Activated naive CD4-positive, alpha-beta T cell treated with anti-CD3 and anti-CD28 coated beads, Interleukin-2, amount 50 U/mL, for 24 hours (primary cell): ENCODE measurements at regions not wholly inside any gene's neighbourhood (a gene's known extent, or its start where the extent isn't known, plus 50 kb on each side); places are given as distances from the start of the nearest gene placed in this dataset.
"Not testable (repeated sequence)": the region's sequence is repeated elsewhere in the genome, so short reads cannot be mapped to it uniquely, and the experiment has no call there.

Source experiments
- H3K27ac Mint-ChIP-seq: one replicate; pipeline ENCODE4 v1.8.0; 2021; ENCODE audit warnings: mild to moderate bottlenecking, mixed read lengths
- H3K27me3 Mint-ChIP-seq: one replicate; pipeline ENCODE4 v1.8.0; 2021; ENCODE audit warnings: mixed read lengths
- H3K36me3 Mint-ChIP-seq: one replicate; pipeline ENCODE4 v1.8.0; 2021; ENCODE audit warnings: mixed read lengths
- H3K4me1 Mint-ChIP-seq: one replicate; pipeline ENCODE4 v1.8.0; 2021; ENCODE audit warnings: mixed read lengths
- H3K4me3 Mint-ChIP-seq: one replicate; pipeline ENCODE4 v1.8.0; 2021; ENCODE audit warnings: mild to moderate bottlenecking, mixed read lengths
- H3K9me3 Mint-ChIP-seq: one replicate; pipeline ENCODE4 v1.8.0; 2021; ENCODE audit warnings: mixed read lengths

GRCh38 chr4:123640824-123641223, 244.2 kb downstream of the SPRY1 start:
- Mint-ChIP-seq H3K27me3 (peaks cover 1% of the 10 kb centered on the region), H3K27ac (no peak overlapping the region), H3K4me3 (no peak overlapping the region), H3K36me3 (no peaks in the 10 kb centered on the region), H3K9me3 (peaks cover 6% of the 10 kb centered on the region), H3K4me1 (peaks cover 6% of the 10 kb centered on the region)

DNA sequence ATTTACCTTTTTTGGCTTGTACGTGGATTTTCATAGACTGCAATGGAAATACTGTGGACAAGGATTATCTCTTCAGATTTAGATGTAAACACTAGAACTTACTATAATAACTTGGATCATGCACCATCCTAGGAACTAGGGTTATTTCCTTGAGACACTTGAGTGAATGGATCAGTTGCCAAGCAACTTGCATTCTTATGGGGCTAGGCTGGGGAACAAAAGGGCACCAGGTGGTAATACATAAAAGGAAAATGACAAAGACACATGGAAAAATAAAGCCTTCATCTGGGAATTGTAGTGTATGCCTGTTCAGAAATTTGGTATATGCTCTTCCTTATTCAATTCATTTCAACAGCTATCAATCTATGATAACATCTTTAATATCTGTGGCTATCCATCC, 247.1 kb downstream of the SPRY1 start:
- Mint-ChIP-seq H3K27ac (no peak overlapping the region), H3K4me3 (no peak overlapping the region), H3K4me1 (peaks cover 6% of the 10 kb centered on the region), H3K9me3 (no peaks in the 10 kb centered on the region), H3K27me3 (peaks cover 1% of the 10 kb centered on the region), H3K36me3 (no peaks in the 10 kb centered on the region)

DNA sequence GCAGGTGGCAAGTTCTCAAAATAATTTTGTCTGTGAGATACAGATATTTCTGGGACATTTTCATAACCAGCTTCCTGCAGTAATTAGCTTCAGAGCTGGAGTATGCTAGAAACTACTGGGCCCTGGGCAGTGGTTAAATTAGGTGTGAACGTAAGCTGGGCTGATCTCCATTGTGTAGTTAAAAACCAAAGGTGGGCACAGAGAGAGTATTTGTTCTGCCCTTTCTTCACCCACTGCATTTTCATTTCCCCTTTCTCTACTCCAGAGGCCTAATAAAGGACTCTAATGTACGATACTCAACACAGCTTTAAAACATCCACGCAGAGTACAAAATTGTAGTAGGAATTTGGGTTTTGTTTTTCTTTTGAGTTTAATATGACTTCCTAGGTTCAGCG, 252.7 kb downstream of the SPRY1 start:
- H3K36me3 Mint-ChIP-seq, result no peaks in the 10 kb centered on the region
- no peaks in the 10 kb centered on the region for H3K27me3 Mint-ChIP-seq
- no peaks in the 10 kb centered on the region for H3K4me1 Mint-ChIP-seq
- H3K4me3 Mint-ChIP-seq, result no peak overlapping the region
- H3K9me3 Mint-ChIP-seq, result no peaks in the 10 kb centered on the region
- H3K27ac Mint-ChIP-seq, result no peak overlapping the region

GRCh38 chr4:123649645-123650391, 253.2 kb downstream of the SPRY1 start:
- Mint-ChIP-seq H3K9me3 (no peaks in the 10 kb centered on the region), H3K4me1 (no peaks in the 10 kb centered on the region), H3K4me3 (no peak overlapping the region), H3K27ac (no peak overlapping the region), H3K27me3 (no peaks in the 10 kb centered on the region), H3K36me3 (no peaks in the 10 kb centered on the region)

DNA sequence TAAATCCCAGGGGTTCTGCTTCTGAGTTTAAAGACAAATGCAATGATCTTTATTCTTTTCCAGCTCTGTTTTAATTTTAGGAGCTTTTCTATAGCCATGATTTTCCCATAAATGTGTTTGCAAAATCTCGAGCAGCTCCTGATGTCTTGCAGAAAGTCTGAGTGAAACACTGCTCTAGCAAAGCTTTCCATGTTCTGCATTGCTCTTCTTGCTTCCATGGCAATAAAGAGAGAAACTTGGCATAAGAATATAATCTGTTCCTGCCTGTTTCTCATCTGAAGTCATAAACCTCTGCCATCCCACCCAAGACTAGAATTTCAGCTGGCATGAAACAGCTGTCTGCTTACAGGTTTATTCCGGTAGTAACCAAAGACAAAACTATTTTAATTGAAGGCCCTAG, 254.5 kb downstream of the SPRY1 start:
- no peaks in the 10 kb centered on the region for H3K27me3 Mint-ChIP-seq
- no peak overlapping the region for H3K4me3 Mint-ChIP-seq
- H3K27ac Mint-ChIP-seq, result no peak overlapping the region
- no peaks in the 10 kb centered on the region for H3K36me3 Mint-ChIP-seq
- H3K4me1 Mint-ChIP-seq, result no peaks in the 10 kb centered on the region
- no peaks in the 10 kb centered on the region for H3K9me3 Mint-ChIP-seq

- no peaks in the 10 kb centered on the region for H3K4me1 Mint-ChIP-seq
- H3K27ac Mint-ChIP-seq, result no peak overlapping the region
- H3K4me3 Mint-ChIP-seq, result no peak overlapping the region
Measured at GRCh38 chr4:123651536-123652180, 255.1 kb downstream of the SPRY1 start.

GRCh38 chr4:123652476-123652875, 255.9 kb downstream of the SPRY1 start:
- H3K27ac Mint-ChIP-seq, result no peak overlapping the region
- peaks cover 6% of the 10 kb centered on the region for H3K9me3 Mint-ChIP-seq
- no peaks in the 10 kb centered on the region for H3K27me3 Mint-ChIP-seq
- peaks cover 3% of the 10 kb centered on the region for H3K4me1 Mint-ChIP-seq
- H3K36me3 Mint-ChIP-seq, result peaks cover 2% of the 10 kb centered on the region
- no peak overlapping the region for H3K4me3 Mint-ChIP-seq

More at GRCh38 chr4:123651536-123652180, 255.1 kb downstream of the SPRY1 start:
- H3K27me3 Mint-ChIP-seq, result no peaks in the 10 kb centered on the region
- H3K36me3 Mint-ChIP-seq, result no peaks in the 10 kb centered on the region
- no peaks in the 10 kb centered on the region for H3K9me3 Mint-ChIP-seq

- Mint-ChIP-seq H3K27ac (no peak overlapping the region), H3K4me3 (no peak overlapping the region), H3K9me3 (peaks cover 7% of the 10 kb centered on the region), H3K27me3 (no peaks in the 10 kb centered on the region), H3K36me3 (peaks cover 2% of the 10 kb centered on the region), H3K4me1 (peaks cover 8% of the 10 kb centered on the region)
Measured at GRCh38 chr4:123653236-123653635, 256.6 kb downstream of the SPRY1 start.

- not testable (repeated sequence) for H3K27ac Mint-ChIP-seq, H3K4me1 Mint-ChIP-seq, H3K9me3 Mint-ChIP-seq, H3K27me3 Mint-ChIP-seq, H3K36me3 Mint-ChIP-seq, H3K4me3 Mint-ChIP-seq
Measured at GRCh38 chr4:123656746-123657294, 260.2 kb downstream of the SPRY1 start.

DNA sequence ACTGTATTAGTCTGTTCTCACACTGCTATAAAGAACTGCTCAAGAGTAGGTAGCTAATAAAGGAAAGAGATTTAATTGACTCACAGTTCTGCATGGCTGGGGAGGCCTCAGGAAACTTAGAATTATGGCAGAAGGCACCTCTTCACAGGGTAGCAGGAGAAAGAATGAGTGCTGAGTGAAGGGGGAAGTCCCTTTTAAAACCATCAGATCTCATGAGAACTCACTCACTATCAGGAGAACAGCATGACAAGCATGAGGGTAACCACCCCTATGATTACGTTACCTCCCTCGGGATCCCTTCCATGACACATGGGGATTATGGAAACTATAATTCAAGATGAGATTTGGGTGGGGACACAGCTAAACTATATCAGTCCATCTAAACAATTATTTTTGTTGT, 261.0 kb downstream of the SPRY1 start:
- H3K27me3 Mint-ChIP-seq, H3K4me1 Mint-ChIP-seq: not testable (repeated sequence)
- peak overlapping the region; percentile 45 for H3K4me3 Mint-ChIP-seq

DNA sequence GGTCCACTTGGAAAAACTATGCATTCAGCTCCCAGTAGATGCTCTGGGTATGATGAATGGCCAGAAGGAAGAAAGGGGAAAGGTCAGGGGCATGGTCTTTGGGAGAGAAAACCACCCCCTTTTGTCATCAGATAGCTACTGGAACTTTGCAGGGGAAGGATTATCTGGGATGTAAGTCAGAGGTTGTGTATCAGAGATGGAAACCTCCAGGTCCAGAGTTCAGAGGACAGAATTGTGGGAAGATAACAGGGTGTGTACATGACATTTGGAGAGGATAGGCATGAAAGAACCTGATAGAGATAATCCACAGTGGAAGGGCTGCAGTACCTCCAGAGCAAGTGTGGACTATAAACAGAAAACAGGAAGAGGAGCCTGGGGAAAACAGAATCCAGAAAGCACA, 262.7 kb downstream of the SPRY1 start:
- Mint-ChIP-seq H3K27me3 (peaks cover 1% of the 10 kb centered on the region), H3K4me1 (peaks cover 8% of the 10 kb centered on the region), H3K9me3 (peaks cover 7% of the 10 kb centered on the region), H3K27ac (no peak overlapping the region), H3K36me3 (peaks cover 2% of the 10 kb centered on the region), H3K4me3 (no peak overlapping the region)

More for the DNA sequence above, 261.0 kb downstream of the SPRY1 start:
- H3K9me3 Mint-ChIP-seq, H3K36me3 Mint-ChIP-seq, H3K27ac Mint-ChIP-seq: not testable (repeated sequence)

- H3K27ac Mint-ChIP-seq, result no peak overlapping the region
- peaks cover 1% of the 10 kb centered on the region for H3K27me3 Mint-ChIP-seq
- H3K4me1 Mint-ChIP-seq, result peaks cover 8% of the 10 kb centered on the region
- peaks cover 7% of the 10 kb centered on the region for H3K9me3 Mint-ChIP-seq
- no peak overlapping the region for H3K4me3 Mint-ChIP-seq
- peaks cover 2% of the 10 kb centered on the region for H3K36me3 Mint-ChIP-seq
Measured at GRCh38 chr4:123659730-123660129, 263.1 kb downstream of the SPRY1 start.

- Mint-ChIP-seq H3K9me3 (peaks cover 7% of the 10 kb centered on the region), H3K4me1 (peaks cover 8% of the 10 kb centered on the region), H3K4me3 (no peak overlapping the region), H3K27ac (no peak overlapping the region), H3K36me3 (peaks cover 2% of the 10 kb centered on the region), H3K27me3 (peaks cover 1% of the 10 kb centered on the region)
Measured at GRCh38 chr4:123661080-123661737, 264.6 kb downstream of the SPRY1 start.

GRCh38 chr4:123662827-123663226, 266.2 kb downstream of the SPRY1 start:
- Mint-ChIP-seq H3K27me3 (peaks cover 1% of the 10 kb centered on the region), H3K9me3 (no peaks in the 10 kb centered on the region), H3K36me3 (no peaks in the 10 kb centered on the region), H3K4me1 (peaks cover 1% of the 10 kb centered on the region), H3K4me3 (no peak overlapping the region), H3K27ac (no peak overlapping the region)

DNA sequence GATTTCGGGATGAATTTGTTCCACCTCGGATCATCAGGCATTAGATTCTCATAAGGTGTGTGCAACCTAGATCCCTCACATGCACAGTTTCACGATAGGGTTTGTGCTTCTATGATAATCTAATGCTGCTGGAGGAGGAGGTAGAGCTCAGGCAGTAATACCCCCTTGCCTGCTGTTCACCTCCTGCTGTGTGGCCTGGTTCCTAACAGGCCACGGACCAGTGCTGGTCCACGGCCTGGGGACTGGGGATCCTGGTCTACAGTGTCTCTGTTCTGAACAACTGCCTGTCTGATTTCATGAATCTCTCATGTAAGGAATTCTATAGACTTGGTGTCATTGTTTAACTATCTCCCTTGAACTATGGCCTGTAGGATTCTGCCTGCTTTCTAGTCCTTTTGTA, 269.9 kb downstream of the SPRY1 start:
- peaks cover 1% of the 10 kb centered on the region for H3K4me1 Mint-ChIP-seq
- no peaks in the 10 kb centered on the region for H3K9me3 Mint-ChIP-seq
- no peak overlapping the region for H3K4me3 Mint-ChIP-seq
- no peaks in the 10 kb centered on the region for H3K36me3 Mint-ChIP-seq
- H3K27me3 Mint-ChIP-seq, result peaks cover 1% of the 10 kb centered on the region
- H3K27ac Mint-ChIP-seq, result no peak overlapping the region

DNA sequence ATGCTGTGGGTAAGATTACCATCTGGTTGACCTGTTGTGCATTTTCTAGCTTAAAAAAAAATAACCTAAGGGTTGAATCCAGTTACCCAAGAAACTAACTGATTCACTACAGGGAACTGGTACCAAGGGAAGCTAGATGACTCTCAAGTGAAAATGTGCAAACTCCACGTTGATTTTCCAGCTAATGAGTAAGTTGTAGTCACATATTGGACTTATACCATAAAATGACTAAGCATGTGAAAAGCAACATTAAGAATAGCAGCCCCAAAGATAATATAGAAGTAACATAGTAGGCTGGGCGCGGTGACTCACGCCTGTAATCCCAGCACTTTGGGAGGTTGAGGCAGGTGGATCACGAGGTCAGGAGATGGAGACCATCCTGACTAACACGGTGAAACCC, 270.9 kb downstream of the SPRY1 start:
- Mint-ChIP-seq H3K36me3 (no peaks in the 10 kb centered on the region), H3K9me3 (no peaks in the 10 kb centered on the region), H3K4me3 (no peak overlapping the region), H3K27ac (no peak overlapping the region), H3K27me3 (peaks cover 1% of the 10 kb centered on the region), H3K4me1 (peaks cover 6% of the 10 kb centered on the region)
